Neutrophil (primary cell): ENCODE measurements at regions not wholly inside any gene's neighbourhood (a gene's known extent, or its start where the extent isn't known, plus 50 kb on each side); places are given as distances from the start of the nearest gene placed in this dataset.

ENCODE experiments used
- H3K27ac ChIP-seq: fragments of 200-600 bp; sonication (generic); 2 replicates; pipeline ENCODE4 v1.5.1; 2016; ENCODE audit warnings: mild to moderate bottlenecking, moderate library complexity
- H3K27me3 ChIP-seq: fragments of 200-600 bp; sonication (generic); 2 replicates; pipeline ENCODE4 v1.6.0; 2016; ENCODE audit warnings: mild to moderate bottlenecking
- H3K36me3 ChIP-seq: fragments of 200-600 bp; sonication (generic); 2 replicates; pipeline ENCODE4 v1.5.1; 2017
- H3K4me1 ChIP-seq, 2 experiments: fragments of 200-600 bp in 1 of 2; sonication (generic) in 1 of 2; 1 replicate in 1 of 2; 2 replicates in 1 of 2; pipeline versions ENCODE4 v1.5.1 to v1.6.1; 2013 to 2016; ENCODE audit warnings: low read depth in 1 of 2, low read length in 1 of 2, mild to moderate bottlenecking in 1 of 2, moderate library complexity in 1 of 2; ENCODE audit not compliant: control insufficient read depth in 1 of 2, insufficient read depth in 1 of 2
- H3K4me3 ChIP-seq, 2 experiments: fragments of 200-600 bp in 1 of 2; sonication (generic) in 1 of 2; 1 replicate in 1 of 2; 2 replicates in 1 of 2; pipeline ENCODE4 v1.5.1; 2013 to 2016; ENCODE audit warnings: low read depth in 1 of 2, low read length in 1 of 2, mild to moderate bottlenecking in 1 of 2, moderate library complexity in 1 of 2
- H3K9me3 ChIP-seq: fragments of 200-600 bp; sonication (generic); 2 replicates; pipeline ENCODE4 v1.5.1; 2016
- TF ChIP-seq, protein P1 (sequence below): fragments of 200-600 bp; sonication (generic); IDR thresholded peaks from 2 replicates; pipeline ENCODE4 v1.5.1; 2016; ENCODE audit warnings: antibody characterized with exemption

DNA sequence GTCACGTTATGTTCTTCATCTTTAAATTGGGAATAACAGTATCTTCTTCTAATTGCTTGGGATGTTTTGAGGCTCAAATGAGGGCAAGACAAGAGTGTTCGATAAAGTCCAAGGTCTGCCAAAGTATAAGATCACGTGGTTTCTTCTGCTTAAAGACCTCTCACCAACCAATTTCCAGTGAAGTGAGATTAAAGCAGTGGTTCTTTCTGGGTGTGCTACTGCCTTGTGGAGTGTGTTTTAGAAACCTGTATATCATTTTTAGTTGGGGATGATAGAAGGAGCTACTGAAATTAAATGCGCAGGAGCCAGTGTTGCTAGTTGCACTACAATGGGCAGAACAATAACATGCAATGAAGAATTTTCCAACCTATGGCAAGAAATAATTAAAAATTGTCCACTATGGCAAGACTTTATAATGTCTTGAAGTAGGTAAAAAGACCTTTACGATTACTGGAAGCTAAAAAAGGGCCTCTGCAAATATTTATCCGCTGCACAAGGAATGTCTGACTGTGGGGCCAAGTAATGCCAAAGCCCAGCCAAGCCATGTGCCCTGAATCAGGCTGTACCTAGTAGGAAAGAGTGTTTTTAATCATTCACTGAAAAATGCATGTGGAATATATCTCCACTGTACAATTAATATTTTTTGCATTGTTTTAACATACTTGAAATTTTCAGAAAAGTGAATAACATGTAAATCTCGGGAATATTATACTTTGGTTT is 244.5 kb upstream of the REG3G start:
- Histone ChIP-seq H3K4me3 (no peak overlapping the region), H3K36me3 (no peaks in the 10 kb centered on the region), H3K4me1 (no peaks in the 10 kb centered on the region), H3K27ac (no peak overlapping the region), H3K27me3 (no peaks in the 10 kb centered on the region), H3K9me3 (no peaks in the 10 kb centered on the region)
- TF ChIP-seq, protein P1, sequence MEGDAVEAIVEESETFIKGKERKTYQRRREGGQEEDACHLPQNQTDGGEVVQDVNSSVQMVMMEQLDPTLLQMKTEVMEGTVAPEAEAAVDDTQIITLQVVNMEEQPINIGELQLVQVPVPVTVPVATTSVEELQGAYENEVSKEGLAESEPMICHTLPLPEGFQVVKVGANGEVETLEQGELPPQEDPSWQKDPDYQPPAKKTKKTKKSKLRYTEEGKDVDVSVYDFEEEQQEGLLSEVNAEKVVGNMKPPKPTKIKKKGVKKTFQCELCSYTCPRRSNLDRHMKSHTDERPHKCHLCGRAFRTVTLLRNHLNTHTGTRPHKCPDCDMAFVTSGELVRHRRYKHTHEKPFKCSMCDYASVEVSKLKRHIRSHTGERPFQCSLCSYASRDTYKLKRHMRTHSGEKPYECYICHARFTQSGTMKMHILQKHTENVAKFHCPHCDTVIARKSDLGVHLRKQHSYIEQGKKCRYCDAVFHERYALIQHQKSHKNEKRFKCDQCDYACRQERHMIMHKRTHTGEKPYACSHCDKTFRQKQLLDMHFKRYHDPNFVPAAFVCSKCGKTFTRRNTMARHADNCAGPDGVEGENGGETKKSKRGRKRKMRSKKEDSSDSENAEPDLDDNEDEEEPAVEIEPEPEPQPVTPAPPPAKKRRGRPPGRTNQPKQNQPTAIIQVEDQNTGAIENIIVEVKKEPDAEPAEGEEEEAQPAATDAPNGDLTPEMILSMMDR = no peak

DNA sequence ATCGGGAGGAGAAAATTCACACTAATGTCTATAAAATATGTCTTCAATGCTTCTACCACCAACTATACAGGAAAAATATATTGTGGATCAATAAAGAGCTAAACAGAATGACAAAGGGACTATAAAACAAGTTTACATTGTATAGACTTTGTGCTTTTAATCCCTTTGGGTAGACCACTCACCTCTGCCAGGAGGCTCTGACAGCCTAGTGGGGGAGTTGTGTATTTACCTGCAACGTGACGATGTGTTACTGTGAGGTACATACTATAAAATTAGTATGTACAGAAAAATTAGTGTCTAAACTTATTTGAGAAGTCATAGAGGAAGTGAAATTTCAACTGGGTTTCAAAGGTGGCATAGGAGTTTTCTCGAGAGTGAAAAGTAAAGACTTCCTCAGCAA is 243.3 kb upstream of the REG3G start:
- H3K36me3 ChIP-seq = no peaks in the 10 kb centered on the region
- H3K4me1 ChIP-seq = no peaks in the 10 kb centered on the region
- H3K9me3 ChIP-seq = no peaks in the 10 kb centered on the region
- TF ChIP-seq, protein P1 = no peak
- no peaks in the 10 kb centered on the region for H3K27me3 ChIP-seq
- no peak overlapping the region for H3K4me3 ChIP-seq
- no peak overlapping the region for H3K27ac ChIP-seq

DNA sequence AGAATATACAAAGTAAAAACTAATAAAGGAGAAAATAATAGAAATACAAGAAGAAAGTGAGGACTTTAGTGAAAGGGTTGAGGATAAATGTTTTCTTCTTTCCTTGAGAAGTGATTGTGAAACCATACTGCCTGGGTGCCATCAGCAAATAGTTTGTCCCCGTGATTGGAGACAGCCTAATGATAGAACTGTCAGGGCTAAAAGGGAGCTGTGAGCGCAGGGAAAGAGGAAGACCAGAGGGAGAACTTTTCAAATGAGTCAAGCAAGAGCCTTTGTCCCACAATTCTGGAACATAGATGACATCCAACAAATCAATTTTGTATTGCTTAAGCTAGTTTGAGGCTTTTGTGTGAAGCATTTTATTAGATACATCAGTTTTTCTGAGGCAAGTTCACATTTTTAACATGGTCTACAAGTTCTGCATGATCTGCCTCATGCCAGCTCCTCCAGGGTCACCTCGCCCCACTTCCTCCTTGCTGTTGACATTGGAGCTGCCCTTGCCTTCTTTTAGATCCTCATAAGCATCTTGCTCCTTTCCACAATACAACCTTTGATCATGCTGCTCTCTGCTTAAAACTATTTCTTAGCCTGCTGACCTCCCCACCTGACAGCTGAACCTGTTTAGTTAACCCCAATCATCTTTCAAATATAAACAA is 213.4 kb upstream of the REG3G start:
- no peak overlapping the region for H3K27ac ChIP-seq
- TF ChIP-seq, protein P1 = no peak
- H3K27me3 ChIP-seq = no peaks in the 10 kb centered on the region
- no peaks in the 10 kb centered on the region for H3K36me3 ChIP-seq
- peaks cover 13 to 22% of the 10 kb centered on the region in 2 experiments for H3K4me1 ChIP-seq
- H3K9me3 ChIP-seq = no peaks in the 10 kb centered on the region
- no peak overlapping the region for H3K4me3 ChIP-seq

DNA sequence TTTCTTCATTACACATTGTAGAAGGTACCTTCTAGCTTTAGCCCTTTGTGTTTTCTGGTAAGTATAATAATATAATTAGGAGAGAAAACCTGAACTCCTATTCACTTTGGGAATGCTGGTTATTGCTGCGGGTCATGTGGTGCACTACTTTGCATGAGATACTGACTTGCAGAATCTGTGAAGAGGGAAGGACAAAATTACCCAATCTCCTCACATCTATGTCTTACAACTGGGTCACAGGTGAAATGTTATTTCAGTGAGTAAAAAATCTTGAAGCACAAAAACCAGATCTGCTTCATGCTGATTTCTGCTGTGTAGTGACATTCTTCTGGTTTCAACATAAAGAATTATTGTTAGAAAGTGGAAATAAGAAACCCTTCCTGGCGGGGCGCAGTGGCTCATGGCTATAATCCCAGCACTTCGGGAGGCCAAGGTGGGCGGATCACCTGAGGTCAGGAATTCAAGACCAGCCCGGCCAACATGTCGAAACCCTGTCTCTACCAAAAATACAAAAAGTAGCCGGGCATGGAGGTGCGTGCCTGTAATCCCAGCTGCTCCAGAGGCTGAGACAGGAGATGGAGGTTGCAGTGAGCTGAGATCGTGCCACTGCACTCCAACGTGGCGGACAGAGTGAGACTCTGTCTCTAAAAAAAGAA is 211.0 kb upstream of the REG3G start:
- Histone ChIP-seq H3K4me3 (no peak overlapping the region), H3K27ac (peak overlapping the region; percentile 49), H3K4me1 (peaks cover 18 to 22% of the 10 kb centered on the region in 2 experiments), H3K36me3 (no peaks in the 10 kb centered on the region), H3K27me3 (no peaks in the 10 kb centered on the region), H3K9me3 (no peaks in the 10 kb centered on the region)
- TF ChIP-seq, protein P1 = no peak

DNA sequence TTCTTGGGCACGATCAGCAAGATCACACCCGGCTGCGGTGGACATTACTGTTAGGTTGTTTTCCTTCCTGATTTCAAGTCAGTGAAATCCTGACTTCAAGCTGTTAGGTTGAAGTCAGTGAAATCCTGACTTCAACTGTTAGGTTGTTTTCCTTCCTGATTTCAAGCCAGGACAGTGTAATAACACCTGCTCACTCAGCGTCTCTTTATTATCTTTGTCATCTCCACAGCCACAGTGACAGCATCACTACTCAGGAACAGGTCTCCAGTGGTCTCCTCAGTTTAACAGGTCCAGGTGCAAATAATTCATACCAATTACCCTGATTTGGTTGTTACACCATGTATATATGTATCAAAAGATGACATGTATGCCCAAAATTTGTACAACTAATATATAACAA is 208.1 kb upstream of the REG3G start:
- Histone ChIP-seq H3K9me3 (no peaks in the 10 kb centered on the region), H3K4me3 (no peak overlapping the region), H3K36me3 (no peaks in the 10 kb centered on the region), H3K27me3 (no peaks in the 10 kb centered on the region), H3K27ac (peak overlapping the region; percentile 48), H3K4me1 (peaks cover 18 to 22% of the 10 kb centered on the region in 2 experiments)
- TF ChIP-seq, protein P1 = no peak
